ENCODE measurements at regions not wholly inside any gene's neighbourhood (a gene's known extent, or its start where the extent isn't known, plus 50 kb on each side); places are given as distances from the start of the nearest gene placed in this dataset.
"Not testable (repeated sequence)": the region's sequence is repeated elsewhere in the genome, so short reads cannot be mapped to it uniquely, and the experiment has no call there.

GRCh38 chr5:118529361-118530144, 458.8 kb downstream of the DTWD2 start:
- no peak for DNase-seq
- in situ Hi-C loops (cut with HindIII; ENCODE audit: low pct_ligation_motif_present, low pct_unique_long_range_greater_than_20kb, low sequenced_read_pairs): no loop called here

DNA sequence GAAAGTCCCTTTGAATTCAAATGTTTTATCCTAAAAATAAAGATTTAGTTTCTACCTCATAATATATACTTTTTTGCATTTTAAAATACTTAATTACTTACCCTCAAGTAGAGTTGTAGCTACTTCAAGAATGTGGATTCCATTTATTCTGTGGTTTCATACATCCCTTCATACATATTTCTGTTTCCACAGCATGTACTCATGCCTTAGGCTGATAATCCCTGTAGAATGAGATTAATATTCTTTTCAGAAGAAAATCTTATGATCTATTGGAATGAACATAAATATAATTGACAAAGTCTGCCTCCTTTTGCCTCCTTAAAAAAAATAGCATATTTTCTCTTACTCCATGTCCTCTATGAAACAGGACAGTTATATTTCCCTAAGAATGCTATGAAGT, 465.7 kb downstream of the DTWD2 start:
- in situ Hi-C loops (cut with HindIII; ENCODE audit: low pct_ligation_motif_present, low pct_unique_long_range_greater_than_20kb, low sequenced_read_pairs): no loop called here
- DNase-seq: no peak

DNA sequence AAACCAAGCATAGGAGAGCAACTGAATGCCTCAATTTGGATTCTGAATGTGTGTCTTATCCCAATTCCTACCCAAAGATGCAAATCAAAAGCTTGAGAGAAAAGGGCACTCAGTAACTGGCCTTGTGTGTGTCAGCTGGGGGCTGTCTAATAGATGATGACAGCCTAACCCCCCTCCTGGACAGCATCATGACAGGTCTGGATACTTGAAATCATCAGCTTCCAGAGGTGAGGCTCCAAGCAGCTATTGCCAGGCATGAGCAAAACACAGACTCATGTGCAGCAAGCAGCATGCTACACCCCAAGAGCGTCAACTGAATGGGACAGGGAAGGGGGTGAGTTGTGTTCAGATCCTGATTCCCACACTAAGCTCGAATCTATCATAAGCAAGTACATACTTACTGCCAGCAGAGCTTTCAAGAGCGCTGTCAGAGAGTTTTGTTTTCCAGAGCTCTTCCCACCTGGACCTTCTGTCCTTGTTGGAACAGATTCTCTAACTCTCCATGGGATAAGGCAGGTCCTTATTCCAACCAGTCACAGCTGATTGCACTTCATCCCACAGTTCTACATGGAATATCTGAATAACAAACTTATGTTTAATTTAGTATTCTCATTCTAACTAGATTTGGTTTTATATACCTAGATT, 467.5 kb downstream of the DTWD2 start:
- no peak for DNase-seq
- in situ Hi-C loops (cut with HindIII; ENCODE audit: low pct_ligation_motif_present, low pct_unique_long_range_greater_than_20kb, low sequenced_read_pairs): no loop called here

GRCh38 chr5:118519466-118519865, 468.9 kb downstream of the DTWD2 start:
- in situ Hi-C loops (cut with HindIII; ENCODE audit: low pct_ligation_motif_present, low pct_unique_long_range_greater_than_20kb, low sequenced_read_pairs): no loop called here
- DNase-seq: no peak

DNA sequence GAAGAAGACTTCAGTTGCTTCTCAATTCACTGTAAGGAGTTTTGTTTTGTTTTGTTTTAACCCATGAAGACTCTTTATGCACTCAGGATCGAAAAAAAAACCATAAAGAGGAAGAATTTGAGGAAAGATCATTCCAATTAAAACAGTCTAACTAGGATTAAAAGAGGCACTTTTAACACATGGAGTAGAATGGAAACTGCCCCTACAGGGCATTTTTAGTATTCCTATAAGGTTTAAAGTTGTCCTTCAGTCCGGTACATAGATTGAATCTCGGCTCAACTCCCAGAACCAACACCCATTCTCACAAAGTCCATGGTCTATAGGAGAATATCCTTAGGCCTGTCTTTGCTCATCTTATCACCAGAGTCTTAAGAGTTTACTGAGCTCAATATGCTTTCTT, 469.6 kb downstream of the DTWD2 start:
- in situ Hi-C loops (cut with HindIII; ENCODE audit: low pct_ligation_motif_present, low pct_unique_long_range_greater_than_20kb, low sequenced_read_pairs): no loop called here
- no peak for DNase-seq

GRCh38 chr5:118511846-118512245, 476.5 kb downstream of the DTWD2 start:
- in situ Hi-C loops (cut with HindIII; ENCODE audit: low pct_ligation_motif_present, low pct_unique_long_range_greater_than_20kb, low sequenced_read_pairs): no loop called here
- DNase-seq: no peak

GRCh38 chr5:118506217-118506852, 482.0 kb downstream of the DTWD2 start:
- DNase-seq: no peak
- in situ Hi-C loops (cut with HindIII; ENCODE audit: low pct_ligation_motif_present, low pct_unique_long_range_greater_than_20kb, low sequenced_read_pairs): no loop called here

DNA sequence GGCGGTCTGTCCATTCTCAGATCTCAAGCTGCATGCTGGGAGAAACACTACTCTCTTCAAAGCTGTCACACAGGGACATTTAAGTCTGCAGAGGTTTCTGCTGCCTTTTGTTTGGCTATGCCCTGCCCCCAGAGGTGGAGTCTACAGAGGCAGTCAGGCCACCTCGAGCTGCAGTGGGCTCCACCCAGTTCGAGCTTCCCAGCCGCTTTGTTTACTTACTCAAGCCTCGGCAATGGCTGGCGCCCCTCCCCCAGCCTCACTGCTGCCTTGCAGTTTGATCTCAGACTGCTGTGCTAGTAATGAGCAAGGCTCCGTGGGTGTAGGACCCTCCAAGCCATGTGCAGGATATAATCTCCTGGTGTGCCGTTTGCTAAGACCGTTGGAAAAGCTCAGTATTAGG, 486.1 kb downstream of the DTWD2 start:
- DNase-seq: not testable (repeated sequence)

DNA sequence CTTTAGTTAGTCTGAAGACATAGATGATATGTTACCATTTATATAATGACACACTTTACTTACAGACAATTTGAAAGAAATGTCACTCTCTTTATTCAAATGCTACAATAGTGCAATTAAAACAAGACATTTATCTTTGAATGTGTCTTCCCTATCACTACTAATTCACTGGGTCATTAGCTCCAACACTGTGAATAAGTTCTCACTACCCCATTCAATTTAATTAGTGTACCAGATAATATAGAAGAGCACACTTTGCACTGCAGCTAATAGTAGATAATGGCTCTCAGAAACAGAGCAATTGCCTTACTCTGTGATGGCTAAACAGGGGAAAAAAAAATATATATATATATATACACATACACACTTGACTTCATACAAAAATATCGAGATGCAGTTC, 497.0 kb downstream of the DTWD2 start:
- in situ Hi-C loops (cut with HindIII; ENCODE audit: low pct_ligation_motif_present, low pct_unique_long_range_greater_than_20kb, low sequenced_read_pairs): no loop called here
- DNase-seq: no peak

More for the DNA sequence above, 486.1 kb downstream of the DTWD2 start:
- in situ Hi-C loops (cut with HindIII; ENCODE audit: low pct_ligation_motif_present, low pct_unique_long_range_greater_than_20kb, low sequenced_read_pairs): not testable (repeated sequence)

GRCh38 chr5:118486647-118487225, 501.6 kb downstream of the DTWD2 start:
- in situ Hi-C loops (cut with HindIII; ENCODE audit: low pct_ligation_motif_present, low pct_unique_long_range_greater_than_20kb, low sequenced_read_pairs): no loop called here
- DNase-seq: no peak

GRCh38 chr5:118479285-118479684, 509.1 kb downstream of the DTWD2 start:
- no peak for DNase-seq

DNA sequence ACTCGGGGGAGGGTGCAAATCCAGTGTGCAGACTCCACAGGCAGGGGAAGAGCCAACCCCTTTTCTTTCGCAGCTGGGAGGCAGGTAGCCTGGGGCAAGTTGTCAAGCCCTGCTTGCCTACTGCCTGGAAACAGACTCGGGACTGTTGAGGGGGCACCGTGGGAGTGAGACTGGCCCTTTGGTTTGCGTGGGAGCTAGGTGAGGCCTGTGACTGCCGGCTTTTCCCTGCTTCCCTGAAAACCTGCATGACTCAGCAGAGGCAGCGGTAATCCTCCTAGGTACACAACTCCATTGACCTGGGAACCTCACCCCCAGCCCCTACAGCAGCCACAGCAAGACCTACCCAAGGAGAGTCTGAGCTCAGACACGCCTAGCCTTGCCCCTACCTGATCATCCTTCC, 509.5 kb downstream of the DTWD2 start:
- in situ Hi-C loops (cut with HindIII; ENCODE audit: low pct_ligation_motif_present, low pct_unique_long_range_greater_than_20kb, low sequenced_read_pairs): no loop called here
- DNase-seq: no peak

More at GRCh38 chr5:118479285-118479684, 509.1 kb downstream of the DTWD2 start:
- in situ Hi-C loops (cut with HindIII; ENCODE audit: low pct_ligation_motif_present, low pct_unique_long_range_greater_than_20kb, low sequenced_read_pairs): no loop called here

GRCh38 chr5:118468085-118468484, 520.3 kb downstream of the DTWD2 start:
- in situ Hi-C loops (cut with HindIII; ENCODE audit: low pct_ligation_motif_present, low pct_unique_long_range_greater_than_20kb, low sequenced_read_pairs): no loop called here
- no peak for DNase-seq

DNA sequence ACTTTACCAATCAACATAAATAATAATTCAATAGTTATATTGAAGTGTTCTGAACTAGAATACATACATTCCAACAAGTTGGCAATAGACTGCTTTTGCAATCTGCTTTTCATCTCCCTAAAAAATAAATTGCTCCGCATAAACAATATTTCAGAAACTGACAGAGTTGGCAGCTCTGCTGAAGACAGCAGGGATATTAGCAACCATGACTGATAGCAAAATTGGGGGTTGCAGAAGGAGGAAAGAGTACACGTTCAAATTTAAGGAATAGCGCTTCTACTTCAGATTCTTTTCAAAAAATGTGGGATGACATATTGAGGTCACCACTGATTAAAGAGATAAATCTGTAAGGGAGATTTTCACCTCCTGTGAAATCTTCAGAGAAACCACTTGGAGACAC, 521.2 kb downstream of the DTWD2 start:
- in situ Hi-C loops (cut with HindIII; ENCODE audit: low pct_ligation_motif_present, low pct_unique_long_range_greater_than_20kb, low sequenced_read_pairs): no loop called here

DNA sequence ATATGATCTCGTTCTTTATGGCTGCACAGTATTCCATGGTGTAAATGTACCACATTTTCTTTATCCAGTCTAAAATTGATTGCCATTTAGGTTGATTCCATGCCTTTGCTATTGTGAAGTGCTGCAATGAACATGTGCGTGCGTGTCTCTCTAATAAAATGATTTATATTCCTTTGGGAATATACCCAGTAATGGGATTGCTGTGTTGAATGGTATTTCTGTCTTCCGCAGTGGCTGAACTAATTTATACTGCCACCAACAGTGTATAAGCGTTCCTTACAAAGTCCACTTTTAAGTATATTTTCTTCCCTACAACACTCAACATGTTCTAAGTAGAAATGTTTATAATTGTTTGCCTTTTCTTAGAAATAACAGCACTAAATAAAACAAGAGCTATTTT, 521.9 kb downstream of the DTWD2 start:
- no peak for DNase-seq
- in situ Hi-C loops (cut with HindIII; ENCODE audit: low pct_ligation_motif_present, low pct_unique_long_range_greater_than_20kb, low sequenced_read_pairs): no loop called here

More for the DNA sequence above, 521.2 kb downstream of the DTWD2 start:
- DNase-seq: no peak

DNA sequence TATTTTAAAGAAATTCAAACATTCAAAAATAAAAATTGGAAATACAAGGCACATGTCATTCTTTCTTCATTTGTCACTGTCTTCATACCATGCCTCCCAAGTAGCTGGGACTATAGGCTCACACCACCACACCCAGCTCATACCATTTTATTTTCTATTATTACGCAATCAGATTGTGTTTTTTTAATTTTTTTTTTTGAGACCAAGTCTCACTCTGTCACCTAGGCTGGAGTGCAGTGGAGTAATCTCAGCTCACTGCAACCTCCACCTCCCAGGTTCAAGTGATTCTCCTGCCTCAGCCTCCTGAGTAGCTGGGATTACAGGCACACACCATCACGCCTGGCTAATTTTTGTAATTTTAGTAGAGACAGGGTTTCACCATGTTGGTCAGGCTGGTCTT, 526.1 kb downstream of the DTWD2 start:
- DNase-seq: not testable (repeated sequence)

DNA sequence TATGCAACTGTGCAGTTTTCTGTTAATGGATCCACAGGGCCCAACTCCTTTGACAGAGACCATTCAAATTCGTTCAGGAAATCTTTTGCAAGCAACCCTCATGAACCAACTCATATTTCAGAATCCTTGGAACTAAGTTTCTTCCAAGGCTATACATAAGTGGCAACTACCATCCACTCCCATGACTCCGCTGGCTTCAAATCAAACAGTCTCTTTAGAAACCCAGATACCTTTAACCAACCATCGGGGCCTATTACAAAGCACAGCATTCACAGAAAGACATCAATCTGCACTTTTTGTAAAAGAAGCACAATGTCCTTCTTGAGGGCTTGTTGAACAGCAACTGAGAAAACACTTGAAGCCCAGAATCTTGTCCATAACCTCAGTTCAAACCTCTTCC, 526.9 kb downstream of the DTWD2 start:
- no peak for DNase-seq
- in situ Hi-C loops (cut with HindIII; ENCODE audit: low pct_ligation_motif_present, low pct_unique_long_range_greater_than_20kb, low sequenced_read_pairs): no loop called here

More for the DNA sequence above, 526.1 kb downstream of the DTWD2 start:
- in situ Hi-C loops (cut with HindIII; ENCODE audit: low pct_ligation_motif_present, low pct_unique_long_range_greater_than_20kb, low sequenced_read_pairs): not testable (repeated sequence)

DNA sequence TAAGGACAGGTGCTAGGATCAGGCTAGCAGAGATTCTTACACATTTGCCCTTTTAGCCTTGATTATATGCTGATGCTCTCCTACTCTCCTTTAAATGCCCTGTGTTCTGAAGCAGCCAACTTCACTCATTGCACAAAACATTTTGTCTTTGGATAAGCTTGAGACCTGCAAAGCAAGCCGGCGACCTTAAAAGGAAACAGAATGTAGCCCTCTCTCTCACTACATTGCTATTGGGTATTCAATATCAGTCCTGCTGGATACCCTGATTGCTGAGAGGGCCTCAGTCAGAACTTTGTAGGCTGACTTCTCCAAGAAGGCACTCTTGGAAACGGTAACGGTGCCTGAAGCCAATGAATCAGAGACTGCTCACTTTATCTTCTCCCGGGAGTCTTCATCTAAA, 528.9 kb downstream of the DTWD2 start:
- no peak for DNase-seq
- in situ Hi-C loops (cut with HindIII; ENCODE audit: low pct_ligation_motif_present, low pct_unique_long_range_greater_than_20kb, low sequenced_read_pairs): no loop called here

DNA sequence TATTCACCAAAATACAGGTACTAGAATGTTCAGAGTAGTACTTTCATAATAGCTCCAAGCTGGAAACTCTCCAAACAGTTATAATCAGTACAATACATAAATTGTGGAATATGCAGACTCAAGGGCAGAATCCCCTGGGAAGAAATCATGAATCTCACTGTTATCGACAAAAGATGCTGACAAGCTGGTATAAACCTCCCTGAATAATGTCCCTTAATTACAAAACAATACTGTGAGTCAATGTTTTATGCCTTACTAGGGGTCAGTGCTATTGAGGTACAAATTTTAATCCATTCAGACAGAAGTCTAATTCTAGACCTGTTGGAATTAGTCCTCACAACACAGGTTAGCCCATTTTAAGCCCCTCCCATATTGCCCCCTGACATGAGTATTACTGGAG, 532.3 kb downstream of the DTWD2 start:
- no peak for DNase-seq
- in situ Hi-C loops (cut with HindIII; ENCODE audit: low pct_ligation_motif_present, low pct_unique_long_range_greater_than_20kb, low sequenced_read_pairs): no loop called here
